Ascending aorta (tissue), 2 donors: ENCODE measurements at regions not wholly inside any gene's neighbourhood (a gene's known extent, or its start where the extent isn't known, plus 50 kb on each side); places are given as distances from the start of the nearest gene placed in this dataset.
"Not testable (repeated sequence)": the region's sequence is repeated elsewhere in the genome, so short reads cannot be mapped to it uniquely, and the experiment has no call there.

Experiments used
- DNase-seq, 2 donors: peaks; one replicate each; pipeline ENCODE4 v3.0.0-alpha.2; 2019; ENCODE audit warnings: low spot score in 2 of 2
- H3K27ac ChIP-seq, 2 donors: fragments of 200-600 bp; sonication (generic); one replicate each; pipeline ENCODE4 v1.5.1; 2016 to 2017; ENCODE audit warnings: mild to moderate bottlenecking in 1 of 2
- H3K27me3 ChIP-seq: fragments of 200-600 bp; sonication (generic); one replicate; pipeline ENCODE4 v1.5.1; 2017
- H3K36me3 ChIP-seq, 2 donors: fragments of 200-600 bp; sonication (generic); one replicate each; pipeline ENCODE4 v1.5.1; 2016
- H3K4me1 ChIP-seq, 2 donors: fragments of 200-600 bp; sonication (generic); one replicate each; pipeline ENCODE4 v1.5.1; 2016 to 2017; ENCODE audit warnings: mild to moderate bottlenecking in 1 of 2
- H3K4me3 ChIP-seq, 2 donors: fragments of 200-600 bp; sonication (generic); one replicate each; pipeline ENCODE4 v1.5.1; 2016 to 2017; ENCODE audit warnings: mild to moderate bottlenecking in 1 of 2
- H3K9me3 ChIP-seq, 2 donors: fragments of 200-600 bp; sonication (generic); one replicate each; pipeline ENCODE4 v1.5.1; 2016
- CTCF ChIP-seq, 3 experiments: fragments of 200-600 bp in 2 of 3; fragments of 450-650 bp in 1 of 3; sonication (generic) in 2 of 3; IDR thresholded peaks; one replicate each; pipeline ENCODE4 v1.5.1; 2016 to 2019; ENCODE audit warnings: antibody characterized with exemption in 3 of 3, mild to moderate bottlenecking in 1 of 3, moderate library complexity in 1 of 3
- intact Hi-C: fragments of 100-400 bp; cut with DNase I; formaldehyde crosslinking; loops from one replicate; pipeline ENCODE4 v1.15.1; 2023

GRCh38 chr5:92637960-92638359 is 943.1 kb downstream of the NR2F1-AS1 start:
- no peak for TF ChIP-seq CTCF (IDR thresholded peaks at IDR 0.05)
- H3K4me3 ChIP-seq: no peak overlapping the region
- H3K27me3 ChIP-seq: no peaks in the 10 kb centered on the region
- intact Hi-C loops: no loop called here
- DNase-seq: no peak
- H3K27ac ChIP-seq: no peak overlapping the region
- no peaks in the 10 kb centered on the region for H3K36me3 ChIP-seq
- no peaks in the 10 kb centered on the region for H3K4me1 ChIP-seq
- no peaks in the 10 kb centered on the region for H3K9me3 ChIP-seq

- intact Hi-C loops: no loop called here
- Histone ChIP-seq H3K27me3 (no peaks in the 10 kb centered on the region), H3K36me3 (no peaks in the 10 kb centered on the region), H3K27ac (no peak overlapping the region), H3K9me3 (no peaks in the 10 kb centered on the region), H3K4me1 (no peaks in the 10 kb centered on the region), H3K4me3 (no peak overlapping the region)
- no peak for TF ChIP-seq CTCF (IDR thresholded peaks at IDR 0.05)
- no peak for DNase-seq
These were observed 943.8 kb downstream of the NR2F1-AS1 start for GRCh38 chr5:92637247-92637646.

- no peaks in the 10 kb centered on the region for H3K36me3 ChIP-seq
- H3K9me3 ChIP-seq: no peaks in the 10 kb centered on the region
- H3K27ac ChIP-seq: no peak overlapping the region
- no peak for DNase-seq
- intact Hi-C loops: no loop called here
- no peaks in the 10 kb centered on the region for H3K27me3 ChIP-seq
- H3K4me1 ChIP-seq: no peaks in the 10 kb centered on the region
- no peak overlapping the region for H3K4me3 ChIP-seq
- TF ChIP-seq CTCF (IDR thresholded peaks at IDR 0.05): no peak
These were observed 946.0 kb downstream of the NR2F1-AS1 start for GRCh38 chr5:92635001-92635461.

GRCh38 chr5:92633875-92634487 is 947.0 kb downstream of the NR2F1-AS1 start:
- H3K27ac ChIP-seq: no peak overlapping the region
- H3K9me3 ChIP-seq: no peaks in the 10 kb centered on the region
- TF ChIP-seq CTCF (IDR thresholded peaks at IDR 0.05): no peak

GRCh38 chr5:92633176-92633575 is 947.8 kb downstream of the NR2F1-AS1 start:
- Histone ChIP-seq H3K9me3 (no peaks in the 10 kb centered on the region), H3K4me3 (no peak overlapping the region), H3K27ac (no peak overlapping the region), H3K36me3 (no peaks in the 10 kb centered on the region), H3K27me3 (no peaks in the 10 kb centered on the region), H3K4me1 (no peaks in the 10 kb centered on the region)
- intact Hi-C loops: no loop called here
- no peak for TF ChIP-seq CTCF (IDR thresholded peaks at IDR 0.05)
- DNase-seq: no peak

More at GRCh38 chr5:92633875-92634487, 947.0 kb downstream of the NR2F1-AS1 start:
- Histone ChIP-seq H3K27me3 (no peaks in the 10 kb centered on the region), H3K36me3 (no peaks in the 10 kb centered on the region), H3K4me1 (no peaks in the 10 kb centered on the region), H3K4me3 (no peak overlapping the region)
- DNase-seq: no peak
- intact Hi-C loops: no loop called here

GRCh38 chr5:92631237-92631701 is 949.8 kb downstream of the NR2F1-AS1 start:
- H3K4me3 ChIP-seq, H3K9me3 ChIP-seq, H3K36me3 ChIP-seq, H3K27ac ChIP-seq, H3K4me1 ChIP-seq, DNase-seq, H3K27me3 ChIP-seq, intact Hi-C loops: not testable (repeated sequence)
